ENCODE measurements at regions not wholly inside any gene's neighbourhood (a gene's known extent, or its start where the extent isn't known, plus 50 kb on each side); places are given as distances from the start of the nearest gene placed in this dataset.

DNA sequence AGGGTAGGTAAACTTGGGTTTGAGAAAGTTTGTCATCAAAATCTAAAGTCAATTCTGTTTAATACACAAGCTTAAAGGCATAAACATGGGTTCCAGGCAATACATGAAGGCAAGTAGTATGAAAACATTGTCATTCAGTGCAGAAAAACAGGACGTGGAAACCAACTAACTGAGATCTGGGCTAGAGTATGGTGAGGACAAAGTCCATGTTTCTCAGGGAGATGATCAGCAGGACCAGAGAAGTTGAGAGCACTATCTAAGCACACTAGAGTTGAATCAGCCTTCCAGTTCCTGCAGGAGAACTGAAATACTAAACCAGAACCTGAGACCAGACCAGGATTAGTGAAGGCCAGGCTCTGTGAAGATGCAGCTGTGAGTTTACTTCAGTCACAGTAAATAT, 302.8 kb upstream of the CRIM1 start:
- no peaks in the 10 kb centered on the region for H3K36me3 ChIP-seq (ENCODE audit: control insufficient read depth in 1 of 2, insufficient read depth in 2 of 2, low read length in 2 of 2)
- no peak overlapping the region for H3K27ac ChIP-seq (ENCODE audit: low read length)

DNA sequence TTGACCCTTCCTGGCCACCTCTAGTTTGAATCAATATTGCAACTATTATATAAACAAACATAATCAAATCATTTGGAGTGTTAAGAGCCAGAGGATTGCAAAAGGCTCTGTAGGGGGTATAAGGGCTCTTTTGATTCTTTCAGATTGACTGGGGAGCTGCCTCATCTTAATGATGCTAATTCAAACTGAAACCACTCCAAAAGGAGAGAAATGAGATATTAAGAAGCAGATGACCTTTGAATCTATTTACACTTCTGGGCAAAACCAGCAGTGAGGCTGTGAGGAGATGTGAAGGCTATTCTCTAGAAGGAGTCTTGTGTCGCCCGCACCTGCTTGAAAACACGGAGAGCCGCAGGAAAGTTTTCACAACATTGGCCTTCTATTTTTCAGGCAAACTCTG, 311.2 kb upstream of the CRIM1 start:
- no peak overlapping the region for H3K27ac ChIP-seq (ENCODE audit: low read length)
- no peak overlapping the region for H3K4me3 ChIP-seq (ENCODE audit: low read depth in 1 of 2, low read length in 2 of 2)
- no peaks in the 10 kb centered on the region for H3K27me3 ChIP-seq (ENCODE audit: low read depth, low read length)
- no peaks in the 10 kb centered on the region for H3K4me1 ChIP-seq (ENCODE audit: control insufficient read depth in 1 of 2, insufficient read depth in 2 of 2, low read length in 2 of 2)
- H3K9me3 ChIP-seq (ENCODE audit: control insufficient read depth in 1 of 2, low read length in 2 of 2): no peaks in the 10 kb centered on the region
- H3K36me3 ChIP-seq (ENCODE audit: control insufficient read depth in 1 of 2, insufficient read depth in 2 of 2, low read length in 2 of 2): no peaks in the 10 kb centered on the region

More for the DNA sequence above, 302.8 kb upstream of the CRIM1 start:
- H3K9me3 ChIP-seq (ENCODE audit: control insufficient read depth in 1 of 2, low read length in 2 of 2): no peaks in the 10 kb centered on the region
- H3K4me3 ChIP-seq (ENCODE audit: low read depth in 1 of 2, low read length in 2 of 2): no peak overlapping the region
- H3K27me3 ChIP-seq (ENCODE audit: low read depth, low read length): no peaks in the 10 kb centered on the region
- no peaks in the 10 kb centered on the region for H3K4me1 ChIP-seq (ENCODE audit: control insufficient read depth in 1 of 2, insufficient read depth in 2 of 2, low read length in 2 of 2)

DNA sequence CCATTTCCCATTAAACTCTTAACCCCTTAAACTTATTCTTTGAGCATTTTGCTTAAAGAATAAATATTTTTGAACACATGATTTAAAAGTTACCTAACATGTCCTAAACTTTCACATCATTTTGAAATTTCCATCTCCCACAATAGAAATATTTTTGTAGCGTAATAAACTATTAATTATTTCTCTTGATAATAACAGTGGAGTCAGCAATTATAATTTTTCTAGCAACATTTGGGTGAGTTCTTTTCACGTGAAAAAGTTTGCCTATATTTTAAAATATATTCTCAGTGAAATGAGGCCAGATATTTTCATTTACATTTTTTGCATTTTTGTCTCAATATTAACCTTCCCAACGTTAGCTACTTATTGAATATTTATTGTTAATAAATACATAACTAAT, 320.4 kb upstream of the CRIM1 start:
- no peak overlapping the region for H3K27ac ChIP-seq (ENCODE audit: low read length)
- no peak overlapping the region for H3K4me3 ChIP-seq (ENCODE audit: low read depth in 1 of 2, low read length in 2 of 2)
- no peaks in the 10 kb centered on the region for H3K9me3 ChIP-seq (ENCODE audit: control insufficient read depth in 1 of 2, low read length in 2 of 2)
- H3K4me1 ChIP-seq (ENCODE audit: control insufficient read depth in 1 of 2, insufficient read depth in 2 of 2, low read length in 2 of 2): no peaks in the 10 kb centered on the region
- H3K36me3 ChIP-seq (ENCODE audit: control insufficient read depth in 1 of 2, insufficient read depth in 2 of 2, low read length in 2 of 2): no peaks in the 10 kb centered on the region
- H3K27me3 ChIP-seq (ENCODE audit: low read depth, low read length): no peaks in the 10 kb centered on the region

DNA sequence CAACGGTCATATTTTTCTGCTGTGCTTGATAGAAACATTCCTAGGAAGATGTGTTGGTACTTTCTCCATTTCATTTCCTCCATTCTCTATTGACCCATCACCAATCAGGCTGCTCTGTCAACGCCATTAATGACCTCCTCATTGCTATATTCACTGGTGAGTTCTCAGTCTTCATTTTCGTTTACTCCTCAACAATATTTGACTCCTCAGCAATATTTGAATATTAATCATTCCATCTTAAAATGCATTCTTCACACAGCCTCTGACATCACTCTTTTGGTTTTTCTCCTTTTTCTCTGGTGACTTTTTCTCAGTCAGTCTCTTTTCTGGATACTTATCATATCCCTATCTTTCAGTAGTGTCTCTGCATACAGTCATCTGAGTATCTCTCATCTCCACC, 323.5 kb upstream of the CRIM1 start:
- Histone ChIP-seq H3K27ac (ENCODE audit: low read length) (no peak overlapping the region), H3K27me3 (ENCODE audit: low read depth, low read length) (no peaks in the 10 kb centered on the region), H3K36me3 (ENCODE audit: control insufficient read depth in 1 of 2, insufficient read depth in 2 of 2, low read length in 2 of 2) (no peaks in the 10 kb centered on the region), H3K4me3 (ENCODE audit: low read depth in 1 of 2, low read length in 2 of 2) (no peak overlapping the region), H3K4me1 (ENCODE audit: control insufficient read depth in 1 of 2, insufficient read depth in 2 of 2, low read length in 2 of 2) (no peaks in the 10 kb centered on the region), H3K9me3 (ENCODE audit: control insufficient read depth in 1 of 2, low read length in 2 of 2) (no peaks in the 10 kb centered on the region)

DNA sequence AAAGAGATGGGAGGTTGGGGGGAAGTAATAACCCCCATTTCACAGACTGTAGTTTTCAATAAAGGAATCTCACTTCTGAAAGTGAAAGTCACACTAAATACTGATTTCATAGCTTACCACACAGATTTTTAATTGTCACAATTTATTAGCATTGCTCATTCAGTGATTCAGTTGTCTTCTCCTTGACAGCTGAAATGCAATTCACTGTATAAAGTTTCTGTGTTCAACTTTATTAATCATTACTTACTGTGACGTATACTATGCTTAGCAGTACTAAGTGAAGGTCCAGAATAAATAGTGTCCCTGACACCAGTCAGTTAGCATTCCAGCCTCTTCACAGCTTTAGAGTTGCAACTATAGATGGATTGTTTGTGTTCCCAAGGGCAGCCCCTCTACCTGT, 324.1 kb upstream of the CRIM1 start:
- H3K27me3 ChIP-seq (ENCODE audit: low read depth, low read length): no peaks in the 10 kb centered on the region
- no peak overlapping the region for H3K27ac ChIP-seq (ENCODE audit: low read length)
- no peaks in the 10 kb centered on the region for H3K4me1 ChIP-seq (ENCODE audit: control insufficient read depth in 1 of 2, insufficient read depth in 2 of 2, low read length in 2 of 2)
- no peaks in the 10 kb centered on the region for H3K36me3 ChIP-seq (ENCODE audit: control insufficient read depth in 1 of 2, insufficient read depth in 2 of 2, low read length in 2 of 2)
- no peaks in the 10 kb centered on the region for H3K9me3 ChIP-seq (ENCODE audit: control insufficient read depth in 1 of 2, low read length in 2 of 2)
- no peak overlapping the region for H3K4me3 ChIP-seq (ENCODE audit: low read depth in 1 of 2, low read length in 2 of 2)

DNA sequence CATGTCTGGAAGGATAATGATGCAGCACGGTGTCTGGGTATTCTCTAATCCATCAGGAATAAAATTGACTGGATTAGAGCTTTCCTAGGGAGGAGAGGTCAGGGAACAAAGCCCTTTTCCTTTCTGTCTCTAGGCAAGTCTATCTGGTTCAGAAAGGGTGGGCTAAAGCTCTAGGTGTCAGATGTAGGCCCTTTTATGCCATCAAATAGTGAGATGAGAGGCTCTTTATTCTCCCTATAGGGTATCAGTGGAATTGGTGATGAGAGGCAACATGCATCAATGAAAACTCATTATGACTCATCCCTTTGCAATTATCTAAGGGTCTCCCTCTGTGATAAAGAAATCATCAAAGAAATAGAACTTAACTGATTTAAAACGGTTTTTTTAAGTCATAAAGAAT, 328.0 kb upstream of the CRIM1 start:
- no peaks in the 10 kb centered on the region for H3K9me3 ChIP-seq (ENCODE audit: control insufficient read depth in 1 of 2, low read length in 2 of 2)
- no peak overlapping the region for H3K4me3 ChIP-seq (ENCODE audit: low read depth in 1 of 2, low read length in 2 of 2)
- H3K4me1 ChIP-seq (ENCODE audit: control insufficient read depth in 1 of 2, insufficient read depth in 2 of 2, low read length in 2 of 2): no peaks in the 10 kb centered on the region
- no peaks in the 10 kb centered on the region for H3K36me3 ChIP-seq (ENCODE audit: control insufficient read depth in 1 of 2, insufficient read depth in 2 of 2, low read length in 2 of 2)
- no peaks in the 10 kb centered on the region for H3K27me3 ChIP-seq (ENCODE audit: low read depth, low read length)
- H3K27ac ChIP-seq (ENCODE audit: low read length): no peak overlapping the region

DNA sequence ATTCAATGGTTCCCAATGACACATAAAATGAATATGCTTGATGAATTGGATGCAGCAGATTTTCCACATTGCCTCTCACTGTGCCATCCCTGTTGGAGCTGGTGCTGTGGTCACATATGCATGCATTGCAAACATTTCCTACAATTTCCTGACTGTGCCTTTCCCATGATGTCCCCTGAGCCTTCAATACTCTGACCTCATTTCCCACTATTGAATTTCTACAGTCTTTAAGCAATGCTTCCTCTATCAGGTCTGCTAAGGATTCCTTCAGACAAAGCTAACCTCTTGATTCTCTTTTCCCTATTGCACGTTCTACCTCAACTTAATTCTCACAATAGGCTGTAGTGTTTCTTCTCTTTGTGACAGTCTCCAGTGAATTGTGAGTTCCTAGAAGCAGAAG, 342.5 kb upstream of the CRIM1 start:
- no peaks in the 10 kb centered on the region for H3K9me3 ChIP-seq (ENCODE audit: control insufficient read depth in 1 of 2, low read length in 2 of 2)
- H3K27ac ChIP-seq (ENCODE audit: low read length): no peak overlapping the region
- H3K4me1 ChIP-seq (ENCODE audit: control insufficient read depth in 1 of 2, insufficient read depth in 2 of 2, low read length in 2 of 2): no peaks in the 10 kb centered on the region
- H3K27me3 ChIP-seq (ENCODE audit: low read depth, low read length): no peaks in the 10 kb centered on the region
- no peak overlapping the region for H3K4me3 ChIP-seq (ENCODE audit: low read depth in 1 of 2, low read length in 2 of 2)
- H3K36me3 ChIP-seq (ENCODE audit: control insufficient read depth in 1 of 2, insufficient read depth in 2 of 2, low read length in 2 of 2): no peaks in the 10 kb centered on the region

DNA sequence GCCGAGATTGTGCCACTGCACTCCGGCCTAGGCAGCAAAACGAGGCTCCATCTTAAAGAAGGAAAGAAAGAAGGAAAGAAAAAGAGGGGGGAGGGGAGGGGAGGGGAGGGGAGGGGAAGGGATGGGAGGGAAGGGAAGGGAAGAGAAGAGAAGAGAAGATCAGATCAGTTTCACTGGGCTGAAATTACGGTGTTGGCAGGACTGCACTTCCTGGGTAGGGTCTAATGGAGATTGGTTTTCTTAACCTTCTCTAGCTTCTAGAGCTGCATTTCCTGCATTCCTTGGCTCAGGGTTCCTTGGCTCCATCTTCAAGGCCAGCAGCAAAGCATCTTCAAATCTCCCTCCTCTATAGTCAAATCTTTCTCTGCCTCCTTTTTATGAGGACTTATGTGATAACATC, 349.1 kb upstream of the CRIM1 start:
- no peak overlapping the region for H3K4me3 ChIP-seq (ENCODE audit: low read depth in 1 of 2, low read length in 2 of 2)
- H3K27ac ChIP-seq (ENCODE audit: low read length): no peak overlapping the region
- no peaks in the 10 kb centered on the region for H3K9me3 ChIP-seq (ENCODE audit: control insufficient read depth in 1 of 2, low read length in 2 of 2)
- H3K27me3 ChIP-seq (ENCODE audit: low read depth, low read length): no peaks in the 10 kb centered on the region
- no peaks in the 10 kb centered on the region for H3K36me3 ChIP-seq (ENCODE audit: control insufficient read depth in 1 of 2, insufficient read depth in 2 of 2, low read length in 2 of 2)
- no peaks in the 10 kb centered on the region for H3K4me1 ChIP-seq (ENCODE audit: control insufficient read depth in 1 of 2, insufficient read depth in 2 of 2, low read length in 2 of 2)

DNA sequence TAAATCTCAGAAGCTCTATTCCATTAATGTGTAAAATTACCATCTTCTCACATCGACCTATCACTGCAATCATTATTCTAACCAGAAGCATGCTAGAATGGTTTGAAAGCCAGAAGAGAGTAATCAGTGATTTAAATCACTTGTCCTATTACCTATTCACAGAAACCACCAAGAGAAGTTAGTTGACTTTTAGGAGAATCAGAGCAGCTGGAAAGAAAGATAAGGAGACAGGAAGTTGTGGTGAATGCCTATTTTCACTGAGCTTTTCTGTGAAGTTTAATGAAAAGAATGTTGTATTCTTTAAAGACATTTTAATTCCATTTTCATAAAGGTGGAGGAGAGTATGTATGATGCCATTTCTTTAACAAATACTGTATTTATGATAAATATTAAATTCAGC, 352.6 kb upstream of the CRIM1 start:
- no peak overlapping the region for H3K4me3 ChIP-seq (ENCODE audit: low read depth in 1 of 2, low read length in 2 of 2)
- H3K27me3 ChIP-seq (ENCODE audit: low read depth, low read length): no peaks in the 10 kb centered on the region
- H3K27ac ChIP-seq (ENCODE audit: low read length): no peak overlapping the region
- H3K9me3 ChIP-seq (ENCODE audit: control insufficient read depth in 1 of 2, low read length in 2 of 2): no peaks in the 10 kb centered on the region
- no peaks in the 10 kb centered on the region for H3K4me1 ChIP-seq (ENCODE audit: control insufficient read depth in 1 of 2, insufficient read depth in 2 of 2, low read length in 2 of 2)
- H3K36me3 ChIP-seq (ENCODE audit: control insufficient read depth in 1 of 2, insufficient read depth in 2 of 2, low read length in 2 of 2): no peaks in the 10 kb centered on the region

DNA sequence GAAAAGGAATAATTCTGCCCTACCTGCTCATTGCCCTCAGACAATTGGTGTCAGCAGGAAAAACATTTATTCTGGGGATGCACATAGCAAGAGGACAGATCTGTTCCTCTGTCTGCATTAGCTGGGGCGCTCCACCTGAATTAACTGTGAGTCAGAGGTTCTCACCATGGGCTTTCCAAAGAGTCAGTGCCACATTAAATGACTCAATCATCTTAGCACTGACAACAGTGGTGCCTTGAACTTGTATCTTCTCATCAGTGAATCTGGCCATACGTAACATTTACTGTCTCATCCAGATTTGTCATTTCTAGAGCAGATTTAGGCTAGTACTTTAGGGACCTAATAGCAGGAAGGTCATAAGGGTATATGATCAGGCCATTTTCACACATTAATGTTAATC, 358.1 kb upstream of the CRIM1 start:
- no peaks in the 10 kb centered on the region for H3K27me3 ChIP-seq (ENCODE audit: low read depth, low read length)
- no peak overlapping the region for H3K4me3 ChIP-seq (ENCODE audit: low read depth in 1 of 2, low read length in 2 of 2)
- H3K27ac ChIP-seq (ENCODE audit: low read length): no peak overlapping the region
- no peaks in the 10 kb centered on the region for H3K4me1 ChIP-seq (ENCODE audit: control insufficient read depth in 1 of 2, insufficient read depth in 2 of 2, low read length in 2 of 2)
- peaks cover 0 to 4% of the 10 kb centered on the region in 2 donors for H3K9me3 ChIP-seq (ENCODE audit: control insufficient read depth in 1 of 2, low read length in 2 of 2)
- no peaks in the 10 kb centered on the region for H3K36me3 ChIP-seq (ENCODE audit: control insufficient read depth in 1 of 2, insufficient read depth in 2 of 2, low read length in 2 of 2)

DNA sequence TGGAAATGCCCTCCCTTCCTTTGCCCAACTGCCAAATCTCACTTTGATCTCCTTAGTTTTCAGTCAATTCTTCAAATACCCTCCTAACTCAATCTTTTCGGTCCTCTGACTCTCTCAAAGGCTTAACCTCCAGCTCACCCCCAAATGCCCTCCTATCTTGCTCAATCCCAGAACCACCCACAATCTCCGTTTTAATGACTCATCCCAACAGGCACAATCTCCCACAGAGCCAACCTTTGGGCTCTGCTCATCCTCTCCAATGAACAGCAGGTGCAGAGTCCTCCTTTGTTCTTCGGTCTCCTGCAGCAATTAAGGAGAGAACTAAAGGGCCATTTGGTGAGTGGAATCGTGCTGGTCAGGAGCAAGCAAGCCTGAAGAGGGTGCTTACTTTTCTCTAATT, 366.1 kb upstream of the CRIM1 start:
- Histone ChIP-seq H3K9me3 (ENCODE audit: control insufficient read depth in 1 of 2, low read length in 2 of 2) (no peaks in the 10 kb centered on the region), H3K27ac (ENCODE audit: low read length) (no peak overlapping the region), H3K36me3 (ENCODE audit: control insufficient read depth in 1 of 2, insufficient read depth in 2 of 2, low read length in 2 of 2) (no peaks in the 10 kb centered on the region), H3K4me1 (ENCODE audit: control insufficient read depth in 1 of 2, insufficient read depth in 2 of 2, low read length in 2 of 2) (no peaks in the 10 kb centered on the region), H3K27me3 (ENCODE audit: low read depth, low read length) (no peaks in the 10 kb centered on the region), H3K4me3 (ENCODE audit: low read depth in 1 of 2, low read length in 2 of 2) (no peak overlapping the region)

DNA sequence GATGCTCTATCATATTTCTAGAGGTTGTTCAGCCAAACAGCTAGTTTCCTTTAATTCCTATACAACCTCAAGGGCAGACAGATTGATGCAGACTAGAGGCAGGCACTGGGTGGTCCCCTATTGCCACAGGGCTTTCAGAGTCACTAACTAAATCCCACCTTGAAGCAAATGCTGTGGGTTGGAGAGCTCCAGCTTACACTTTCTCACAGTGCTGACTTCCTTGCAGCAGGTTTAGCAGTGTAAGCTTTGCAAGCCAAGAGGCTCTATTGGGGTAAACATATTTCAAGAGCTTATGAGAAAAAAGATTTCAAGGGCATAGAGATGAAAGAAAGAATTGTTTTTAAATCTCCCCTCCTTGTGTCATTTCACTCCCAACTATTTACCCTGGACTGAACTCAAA, 366.5 kb upstream of the CRIM1 start:
- H3K4me3 ChIP-seq (ENCODE audit: low read depth in 1 of 2, low read length in 2 of 2): no peak overlapping the region
- no peaks in the 10 kb centered on the region for H3K9me3 ChIP-seq (ENCODE audit: control insufficient read depth in 1 of 2, low read length in 2 of 2)
- no peaks in the 10 kb centered on the region for H3K36me3 ChIP-seq (ENCODE audit: control insufficient read depth in 1 of 2, insufficient read depth in 2 of 2, low read length in 2 of 2)
- no peaks in the 10 kb centered on the region for H3K27me3 ChIP-seq (ENCODE audit: low read depth, low read length)
- no peak overlapping the region for H3K27ac ChIP-seq (ENCODE audit: low read length)
- H3K4me1 ChIP-seq (ENCODE audit: control insufficient read depth in 1 of 2, insufficient read depth in 2 of 2, low read length in 2 of 2): no peaks in the 10 kb centered on the region
